ENCODE measurements at regions not wholly inside any gene's neighbourhood (a gene's known extent, or its start where the extent isn't known, plus 50 kb on each side); places are given as distances from the start of the nearest gene placed in this dataset.

- H3K27ac ChIP-seq: no peak overlapping the region
- BruUV-seq (replicated peaks): no TSS peak
- TF ChIP-seq EZH2 (IDR thresholded peaks at IDR 0.05; ENCODE audit: low read depth): no peak
- POLR2A ChIA-PET (ENCODE audit: unreplicated experiment): no interaction called here
- CTCF ChIA-PET: no interaction called here
- 0 out of 2 replicates have a peak, but pooled peaks cover 23% of the 10 kb centered on the region for H4K20me1 ChIP-seq (ENCODE audit: insufficient read depth)
- H3K79me2 ChIP-seq (ENCODE audit: low read depth): no peaks in the 10 kb centered on the region
- DNase-seq: no peak
- no peaks in the 10 kb centered on the region for H3K9me2 ChIP-seq (ENCODE audit: insufficient read depth)
- H3K36me3 ChIP-seq (ENCODE audit: low read depth): no peaks in the 10 kb centered on the region
- H3F3A ChIP-seq (ENCODE audit: insufficient read depth, low read depth): no peaks in the 10 kb centered on the region
- no peaks in the 10 kb centered on the region for H3K9me3 ChIP-seq (ENCODE audit: insufficient read depth, low read depth)
- H3K4me3 ChIP-seq: no peak overlapping the region
- intact Hi-C loops (cut with micrococcal nuclease; ENCODE audit: unreplicated experiment): loop anchor here (2.0 kb wide), 1 partner anchor 61 kb away; no protein-coding TSS in a partner anchor
- no peak overlapping the region for H2AFZ ChIP-seq
- H3K4me1 ChIP-seq (replicated peaks; ENCODE audit: insufficient read depth): no peaks in the 10 kb centered on the region
- no peak overlapping the region for H3K4me2 ChIP-seq
- no peaks in the 10 kb centered on the region for H3K27me3 ChIP-seq (ENCODE audit: insufficient read depth, low read depth)
Observed at GRCh38 chr11:70544067-70544773, 145.9 kb downstream of the CTTN start.

DNA sequence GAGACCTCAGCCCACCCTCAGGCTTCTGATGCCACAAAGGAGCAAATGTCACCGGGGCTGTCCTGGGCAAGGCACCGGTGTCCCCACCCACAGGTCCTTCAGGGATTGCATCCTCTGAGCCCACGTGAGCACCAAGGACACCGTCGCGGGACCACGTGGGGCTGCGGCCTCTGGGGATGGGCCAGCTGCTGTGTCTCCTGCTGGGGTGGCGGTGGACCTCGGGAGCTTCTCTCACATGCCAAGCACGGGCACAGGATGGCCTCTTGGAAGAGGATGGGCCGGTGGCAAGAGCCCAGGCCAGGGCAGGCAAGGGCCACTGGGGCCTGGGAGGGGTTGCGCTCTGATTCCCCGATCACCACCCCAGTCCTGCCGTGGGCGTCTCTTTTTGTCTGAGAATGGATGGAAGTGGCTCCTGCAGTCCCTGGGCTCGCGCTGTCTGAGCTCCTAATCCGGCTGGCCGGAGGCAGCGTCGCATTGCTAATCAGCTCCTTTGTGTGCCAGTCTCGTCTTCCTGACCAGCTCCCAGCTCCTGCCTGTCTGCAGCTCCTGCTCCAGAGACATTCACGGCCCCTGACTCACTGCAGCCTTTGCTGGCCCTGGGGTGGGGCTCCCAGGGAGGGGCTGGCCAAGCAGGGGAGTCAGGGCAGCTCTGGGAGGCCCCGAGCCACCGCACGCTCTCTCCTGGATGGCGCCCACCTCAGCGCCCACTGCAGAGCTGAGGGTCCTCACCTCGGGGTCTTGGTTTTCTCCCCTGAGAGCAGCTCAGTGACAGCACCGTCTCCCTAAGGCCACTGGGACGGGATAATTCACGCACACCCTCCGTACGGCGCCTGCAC, 146.7 kb downstream of the CTTN start:
- Histone ChIP-seq H3K36me3 (ENCODE audit: low read depth) (no peaks in the 10 kb centered on the region), H3K9me3 (ENCODE audit: insufficient read depth, low read depth) (no peaks in the 10 kb centered on the region), H3K79me2 (ENCODE audit: low read depth) (no peaks in the 10 kb centered on the region), H3K4me2 (no peak overlapping the region), H3K9me2 (ENCODE audit: insufficient read depth) (no peaks in the 10 kb centered on the region), H3K4me1 (replicated peaks; ENCODE audit: insufficient read depth) (no peaks in the 10 kb centered on the region), H3K27me3 (ENCODE audit: insufficient read depth, low read depth) (no peaks in the 10 kb centered on the region), H3F3A (ENCODE audit: insufficient read depth, low read depth) (no peaks in the 10 kb centered on the region), H2AFZ (no peak overlapping the region), H4K20me1 (ENCODE audit: insufficient read depth) (peaks cover 22% of the 10 kb centered on the region; the same call in 1 of the 2 replicates), H3K4me3 (no peak overlapping the region), H3K27ac (no peak overlapping the region)
- no peak for TF ChIP-seq CTCF (conservative IDR thresholded peaks at IDR 0.05)
- ChIA-PET CTCF (no interaction called here), POLR2A (ENCODE audit: unreplicated experiment) (interaction anchor here (0.6 kb wide), 1 partner anchor 10 kb away, joined by 5 read pairs; no protein-coding TSS in a partner anchor)
- BruUV-seq (replicated peaks): no TSS peak
- DNase-seq: peak in 1 of 2 experiments; percentile 74
- intact Hi-C loops (cut with micrococcal nuclease; ENCODE audit: unreplicated experiment): loop anchor here (2.0 kb wide), 1 partner anchor 62 kb away; no protein-coding TSS in a partner anchor

DNA sequence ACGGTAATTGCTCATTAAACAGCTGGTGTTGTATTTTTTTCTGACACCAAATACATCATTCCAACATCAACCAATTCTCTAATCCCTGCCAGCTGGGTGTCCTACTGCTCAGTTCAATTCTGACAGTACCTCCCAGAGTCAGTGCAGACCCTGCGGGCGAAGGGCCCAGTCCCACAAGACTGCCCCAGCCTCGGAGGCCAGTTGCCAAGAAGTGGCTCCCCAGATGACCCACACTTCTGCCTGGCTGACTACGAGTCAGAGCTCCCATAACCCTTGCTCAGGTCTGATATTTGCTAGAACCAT, 147.2 kb downstream of the CTTN start:
- Histone ChIP-seq H3K9me2 (ENCODE audit: insufficient read depth) (no peaks in the 10 kb centered on the region), H2AFZ (no peak overlapping the region), H3K4me3 (no peak overlapping the region), H3K9me3 (ENCODE audit: insufficient read depth, low read depth) (no peaks in the 10 kb centered on the region), H3K4me1 (replicated peaks; ENCODE audit: insufficient read depth) (no peaks in the 10 kb centered on the region), H3K27me3 (ENCODE audit: insufficient read depth, low read depth) (no peaks in the 10 kb centered on the region), H3K36me3 (ENCODE audit: low read depth) (no peaks in the 10 kb centered on the region), H4K20me1 (ENCODE audit: insufficient read depth) (peaks cover 23% of the 10 kb centered on the region; the same call in 1 of the 2 replicates), H3K79me2 (ENCODE audit: low read depth) (no peaks in the 10 kb centered on the region), H3F3A (ENCODE audit: insufficient read depth, low read depth) (no peaks in the 10 kb centered on the region), H3K4me2 (no peak overlapping the region), H3K27ac (no peak overlapping the region)
- no peak for TF ChIP-seq EZH2 (IDR thresholded peaks at IDR 0.05; ENCODE audit: low read depth)
- TF ChIP-seq CTCF (conservative IDR thresholded peaks at IDR 0.05): no peak
- no peak for DNase-seq
- BruUV-seq (replicated peaks): no TSS peak
- ChIA-PET POLR2A (ENCODE audit: unreplicated experiment) (interaction anchor here (0.6 kb wide), 1 partner anchor 10 kb away, joined by 5 read pairs; no protein-coding TSS in a partner anchor), CTCF (no interaction called here)
- intact Hi-C loops (cut with micrococcal nuclease; ENCODE audit: unreplicated experiment): loop anchor here (2.0 kb wide), 1 partner anchor 63 kb away; no protein-coding TSS in a partner anchor
